ENCODE measurements at regions not wholly inside any gene's neighbourhood (a gene's known extent, or its start where the extent isn't known, plus 50 kb on each side); places are given as distances from the start of the nearest gene placed in this dataset.
"Not testable (repeated sequence)": the region's sequence is repeated elsewhere in the genome, so short reads cannot be mapped to it uniquely, and the experiment has no call there.

GRCh38 chr7:101724957-101725356 is 92.5 kb upstream of the CUX1 start:
- Histone ChIP-seq H3K4me1 (no peaks in the 10 kb centered on the region), H3K36me3 (ENCODE audit: control insufficient read depth, insufficient read depth, low read length) (no peaks in the 10 kb centered on the region)
- TF ChIP-seq CTCF (IDR thresholded peaks at IDR 0.05) = no peak

GRCh38 chr7:101725921-101726320 is 91.5 kb upstream of the CUX1 start:
- Histone ChIP-seq H3K27me3 (ENCODE audit: control insufficient read depth, insufficient read depth, low read length) (no peaks in the 10 kb centered on the region), H3K79me2 (no peaks in the 10 kb centered on the region), H3K4me1 (no peaks in the 10 kb centered on the region), H3K27ac (no peak overlapping the region), H3K9ac (no peak overlapping the region), H2AFZ (no peak overlapping the region), H3K4me2 (ENCODE audit: low read length) (no peak overlapping the region), H3K36me3 (ENCODE audit: control insufficient read depth, insufficient read depth, low read length) (no peaks in the 10 kb centered on the region), H3K4me3 (ENCODE audit: low read depth, low read length) (no peak overlapping the region), H3K9me3 (ENCODE audit: control insufficient read depth, low read length) (no peaks in the 10 kb centered on the region)
- no peak for TF ChIP-seq CTCF (IDR thresholded peaks at IDR 0.05)

More at GRCh38 chr7:101724957-101725356, 92.5 kb upstream of the CUX1 start:
- H3K27me3 ChIP-seq (ENCODE audit: control insufficient read depth, insufficient read depth, low read length) = no peaks in the 10 kb centered on the region
- H3K4me2 ChIP-seq (ENCODE audit: low read length) = no peak overlapping the region
- H3K79me2 ChIP-seq = no peaks in the 10 kb centered on the region
- H3K9me3 ChIP-seq (ENCODE audit: control insufficient read depth, low read length) = no peaks in the 10 kb centered on the region
- no peak overlapping the region for H3K27ac ChIP-seq
- no peak overlapping the region for H3K9ac ChIP-seq
- no peak overlapping the region for H2AFZ ChIP-seq
- no peak overlapping the region for H3K4me3 ChIP-seq (ENCODE audit: low read depth, low read length)

GRCh38 chr7:101727184-101727583 is 90.2 kb upstream of the CUX1 start:
- Histone ChIP-seq H2AFZ (no peak overlapping the region), H3K79me2 (no peaks in the 10 kb centered on the region)
- TF ChIP-seq CTCF (IDR thresholded peaks at IDR 0.05) = no peak

GRCh38 chr7:101728128-101728527 is 89.3 kb upstream of the CUX1 start:
- Histone ChIP-seq H3K27ac (no peak overlapping the region), H3K4me2 (ENCODE audit: low read length) (no peak overlapping the region), H3K4me3 (ENCODE audit: low read depth, low read length) (no peak overlapping the region), H3K9me3 (ENCODE audit: control insufficient read depth, low read length) (no peaks in the 10 kb centered on the region), H2AFZ (no peak overlapping the region), H3K9ac (no peak overlapping the region), H3K4me1 (no peaks in the 10 kb centered on the region), H3K36me3 (ENCODE audit: control insufficient read depth, insufficient read depth, low read length) (no peaks in the 10 kb centered on the region), H3K79me2 (no peaks in the 10 kb centered on the region), H3K27me3 (ENCODE audit: control insufficient read depth, insufficient read depth, low read length) (no peaks in the 10 kb centered on the region)
- TF ChIP-seq CTCF (IDR thresholded peaks at IDR 0.05) = no peak

More at GRCh38 chr7:101727184-101727583, 90.2 kb upstream of the CUX1 start:
- Histone ChIP-seq H3K27ac (no peak overlapping the region), H3K4me3 (ENCODE audit: low read depth, low read length) (no peak overlapping the region), H3K4me1 (no peaks in the 10 kb centered on the region), H3K9me3 (ENCODE audit: control insufficient read depth, low read length) (no peaks in the 10 kb centered on the region), H3K9ac (no peak overlapping the region), H3K4me2 (ENCODE audit: low read length) (no peak overlapping the region), H3K36me3 (ENCODE audit: control insufficient read depth, insufficient read depth, low read length) (no peaks in the 10 kb centered on the region), H3K27me3 (ENCODE audit: control insufficient read depth, insufficient read depth, low read length) (no peaks in the 10 kb centered on the region)

GRCh38 chr7:101728873-101729240 is 88.6 kb upstream of the CUX1 start:
- not testable (repeated sequence) for H3K27ac ChIP-seq; H3K4me3 ChIP-seq (ENCODE audit: low read depth, low read length); H3K4me1 ChIP-seq; H2AFZ ChIP-seq; H3K9ac ChIP-seq; H3K4me2 ChIP-seq (ENCODE audit: low read length); H3K27me3 ChIP-seq (ENCODE audit: control insufficient read depth, insufficient read depth, low read length); H3K9me3 ChIP-seq (ENCODE audit: control insufficient read depth, low read length); H3K79me2 ChIP-seq; H3K36me3 ChIP-seq (ENCODE audit: control insufficient read depth, insufficient read depth, low read length)

All from parathyroid adenoma (tissue), 2 donors.